Activated CD4-positive, alpha-beta memory T cell treated with anti-CD3 and anti-CD28 coated beads, Interleukin-2, amount 10 ng/mL, durations not matched to agents 7 days and 5 days (primary cell): ENCODE measurements at regions not wholly inside any gene's neighbourhood (a gene's known extent, or its start where the extent isn't known, plus 50 kb on each side); places are given as distances from the start of the nearest gene placed in this dataset.
A peak's percentile ranks its signal among the peaks of the same experiment; 100 is the strongest.

Experiments used
- CTCF ChIA-PET: fragments of 350-600 bp; sonication (Branson Sonifier 250); formaldehyde crosslinking; loops from one replicate; lab custom pipeline; 2021; ENCODE audit warnings: antibody characterized with exemption, inconsistent platforms; lab: Charles Lee
- POLR2A ChIA-PET: fragments of 350-600 bp; sonication (Branson Sonifier 250); formaldehyde crosslinking; loops from one replicate; lab custom pipeline; 2021; ENCODE audit warnings: antibody characterized with exemption; lab: Charles Lee
- DNase-seq: peaks from one replicate; pipeline ENCODE4 v3.0.0-alpha.2; 2020
- H3K27ac Mint-ChIP-seq: one replicate; pipeline ENCODE4 v1.8.0; 2021; ENCODE audit warnings: mild to moderate bottlenecking, mixed read lengths
- H3K27me3 Mint-ChIP-seq: one replicate; pipeline ENCODE4 v1.8.0; 2021; ENCODE audit warnings: mixed read lengths
- H3K36me3 Mint-ChIP-seq: one replicate; pipeline ENCODE4 v1.8.0; 2021; ENCODE audit warnings: low read depth, mixed read lengths
- H3K4me1 Mint-ChIP-seq: one replicate; pipeline ENCODE4 v1.8.0; 2021; ENCODE audit warnings: mixed read lengths
- H3K4me3 Mint-ChIP-seq: one replicate; pipeline ENCODE4 v1.8.0; 2021; ENCODE audit warnings: mild to moderate bottlenecking, mixed read lengths
- H3K9me3 Mint-ChIP-seq: one replicate; pipeline ENCODE4 v1.8.0; 2021; ENCODE audit warnings: mixed read lengths

DNA sequence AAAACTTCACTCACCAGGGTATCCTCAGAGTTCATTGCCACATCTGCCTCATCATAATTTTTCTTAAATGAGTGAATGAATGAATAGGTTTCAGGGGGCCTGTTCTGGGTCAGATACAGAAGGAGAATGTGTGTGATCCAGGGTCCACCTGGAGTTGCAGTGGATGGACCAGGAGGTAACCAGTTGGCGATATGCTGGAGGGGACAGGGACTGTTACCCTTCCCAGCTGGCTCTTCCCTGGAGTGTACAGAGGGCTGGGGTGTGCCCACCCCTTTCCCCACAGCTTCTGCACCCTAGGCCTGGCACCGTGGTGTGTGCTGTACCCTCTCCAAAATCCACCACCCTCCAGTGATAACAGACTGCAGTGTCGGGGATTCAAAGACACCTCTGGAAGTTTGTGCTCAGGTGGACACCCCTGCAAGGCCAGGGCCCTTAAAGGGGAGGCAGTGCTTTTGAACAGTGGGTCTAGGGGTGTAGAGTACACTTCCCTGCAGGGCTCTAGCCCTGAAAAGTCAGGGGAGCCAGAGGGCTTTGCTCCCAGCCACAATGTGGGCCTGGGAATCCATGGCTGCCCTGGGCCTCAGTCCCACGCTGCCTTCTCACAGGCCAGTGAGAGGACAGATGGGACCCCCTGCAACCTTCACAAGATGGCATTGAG is 134.4 kb upstream of the UNC5B start:
- Mint-ChIP-seq H3K9me3 (no peaks in the 10 kb centered on the region), H3K4me3 (no peak overlapping the region), H3K27ac (no peak overlapping the region), H3K27me3 (peaks cover 2% of the 10 kb centered on the region), H3K4me1 (no peaks in the 10 kb centered on the region), H3K36me3 (no peaks in the 10 kb centered on the region)
- peak; percentile 4 for DNase-seq
- ChIA-PET CTCF (no interaction called here), POLR2A (no interaction called here)

DNA sequence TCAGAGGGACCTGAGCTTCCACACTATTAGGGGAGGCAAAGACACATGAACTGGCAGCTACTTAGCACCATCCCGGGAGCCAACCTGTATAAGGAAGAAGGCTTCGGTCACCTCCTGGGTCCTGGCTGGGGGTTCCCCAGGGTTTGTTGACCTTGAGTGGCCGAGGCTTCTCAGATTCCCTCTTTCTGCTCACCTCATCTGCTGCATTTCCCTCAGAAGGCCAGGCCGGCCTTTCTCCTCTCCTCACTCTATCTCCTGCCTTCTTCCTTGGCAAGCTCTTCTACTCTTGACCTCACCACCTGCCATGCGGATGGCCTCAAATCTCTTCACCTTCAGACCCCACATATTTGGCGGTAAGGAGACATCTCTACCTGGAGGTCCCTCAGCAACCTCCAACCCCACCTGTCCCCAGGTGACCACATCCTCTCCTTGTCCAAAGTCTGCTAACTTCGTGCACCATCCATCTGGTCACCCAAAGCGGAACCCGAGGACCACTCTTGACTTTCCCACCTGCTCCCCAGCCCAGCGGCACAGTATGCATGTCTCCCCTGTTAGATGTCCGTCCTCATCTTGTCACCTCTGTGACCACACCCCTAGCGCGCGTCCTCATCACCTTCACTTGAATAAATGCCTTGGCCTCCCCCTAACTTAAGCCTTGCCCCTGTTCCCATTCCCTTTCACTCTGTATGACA is 133.8 kb upstream of the UNC5B start:
- H3K27me3 Mint-ChIP-seq, result peaks cover 2% of the 10 kb centered on the region
- CTCF ChIA-PET, result no interaction called here
- H3K9me3 Mint-ChIP-seq, result no peaks in the 10 kb centered on the region
- no peaks in the 10 kb centered on the region for H3K36me3 Mint-ChIP-seq
- H3K4me3 Mint-ChIP-seq, result no peak overlapping the region
- H3K27ac Mint-ChIP-seq, result no peak overlapping the region
- no peaks in the 10 kb centered on the region for H3K4me1 Mint-ChIP-seq
- POLR2A ChIA-PET, result no interaction called here
- DNase-seq, result peak; percentile 11

DNA sequence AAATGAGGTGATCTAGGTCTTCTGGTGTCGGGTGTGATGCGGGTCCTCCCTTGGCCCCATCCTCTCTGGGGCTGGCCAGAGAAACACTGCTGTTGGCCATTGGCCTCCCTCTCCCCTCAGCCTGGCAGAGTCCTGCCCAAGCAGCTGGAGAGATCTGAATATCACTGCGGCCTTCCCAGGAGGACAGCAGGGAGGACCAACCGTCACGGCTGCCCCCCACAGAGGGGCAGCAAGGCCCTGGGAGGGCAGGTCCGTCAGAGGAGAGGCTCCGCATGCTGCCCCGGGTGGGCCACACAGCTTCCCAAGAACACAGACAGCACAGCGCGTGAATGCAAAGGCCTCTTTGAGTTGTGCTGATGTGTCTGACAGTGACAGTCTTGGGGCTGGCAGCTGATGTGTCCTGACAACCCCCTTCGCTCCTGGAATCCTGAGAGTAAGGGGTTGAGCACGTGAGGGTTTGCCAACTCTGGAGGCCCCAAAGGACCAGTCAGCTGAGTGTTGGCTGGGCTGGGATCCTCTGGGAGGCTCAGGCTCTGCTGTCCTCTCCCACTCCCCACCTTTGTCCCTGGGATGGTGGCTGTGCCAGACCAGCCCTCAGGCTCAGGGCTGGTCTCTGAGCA is 132.5 kb upstream of the UNC5B start:
- Mint-ChIP-seq H3K27ac (no peak overlapping the region), H3K27me3 (no peaks in the 10 kb centered on the region), H3K9me3 (no peaks in the 10 kb centered on the region), H3K4me1 (no peaks in the 10 kb centered on the region), H3K36me3 (no peaks in the 10 kb centered on the region), H3K4me3 (no peak overlapping the region)
- ChIA-PET CTCF (no interaction called here), POLR2A (no interaction called here)
- peak; percentile 9 for DNase-seq

DNA sequence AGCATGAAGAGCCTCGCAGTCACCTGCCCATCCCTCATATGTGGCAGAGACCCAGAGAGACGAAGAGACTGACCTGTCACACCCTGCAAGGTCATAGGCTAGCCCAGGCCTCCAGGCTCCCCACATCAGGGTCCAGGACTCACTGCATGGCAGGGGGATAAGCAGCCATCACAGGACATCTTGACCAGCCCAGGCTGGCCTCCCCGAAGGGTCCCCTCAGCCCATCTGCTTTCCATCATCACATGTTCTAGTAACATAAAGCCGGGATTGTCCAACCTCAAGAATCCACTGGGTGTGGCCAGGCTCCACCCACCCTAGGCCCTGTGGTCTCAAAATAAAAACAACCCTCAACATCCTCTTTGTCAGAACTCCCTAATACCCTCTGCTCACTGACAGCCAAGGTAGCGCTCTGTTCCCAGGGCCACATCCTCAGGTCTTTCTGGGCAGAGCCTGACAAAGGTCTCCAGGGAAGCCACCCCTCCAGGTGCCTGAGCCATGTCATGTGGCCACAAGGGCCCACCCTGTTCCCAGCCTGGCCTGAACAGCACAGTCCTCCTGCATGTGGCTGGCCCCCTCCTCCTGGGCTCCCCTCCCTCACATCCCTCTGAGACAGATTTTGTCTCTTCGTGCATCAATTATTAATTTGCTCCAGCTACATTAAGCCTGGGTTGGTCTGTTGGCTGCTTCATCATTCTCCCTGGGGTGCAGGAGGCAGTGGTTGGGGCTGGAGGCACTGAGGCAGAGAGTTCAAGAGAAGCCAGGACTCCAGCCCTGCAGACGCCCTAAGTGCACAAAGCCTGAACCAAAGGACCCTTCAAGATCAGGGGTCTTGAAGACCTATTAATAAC is 131.8 kb upstream of the UNC5B start:
- Mint-ChIP-seq H3K9me3 (no peaks in the 10 kb centered on the region), H3K4me3 (no peak overlapping the region), H3K36me3 (no peaks in the 10 kb centered on the region), H3K4me1 (no peaks in the 10 kb centered on the region), H3K27me3 (no peaks in the 10 kb centered on the region), H3K27ac (no peak overlapping the region)
- POLR2A ChIA-PET, result no interaction called here
- CTCF ChIA-PET, result no interaction called here
- DNase-seq, result peak; percentile 14

DNA sequence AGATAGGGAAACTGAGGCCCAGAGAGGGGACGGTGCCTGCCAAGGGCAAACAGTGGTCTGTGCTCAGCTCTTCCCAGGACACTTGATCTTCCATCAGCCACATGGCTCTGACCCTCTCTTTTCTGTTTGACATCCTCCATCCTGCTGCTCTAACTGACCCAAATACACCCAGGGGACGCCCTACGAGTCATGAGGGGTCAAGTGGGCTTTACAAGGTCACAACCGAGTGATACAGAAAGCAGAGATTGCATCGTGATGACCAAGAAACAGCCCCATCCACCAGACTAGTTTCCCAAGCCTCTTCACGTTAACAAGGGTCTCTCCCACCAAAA is 131.2 kb upstream of the UNC5B start:
- ChIA-PET POLR2A (no interaction called here), CTCF (no interaction called here)
- Mint-ChIP-seq H3K27ac (no peak overlapping the region), H3K36me3 (no peaks in the 10 kb centered on the region), H3K27me3 (no peaks in the 10 kb centered on the region), H3K4me1 (no peaks in the 10 kb centered on the region), H3K9me3 (no peaks in the 10 kb centered on the region), H3K4me3 (no peak overlapping the region)
- DNase-seq, result peak; percentile 5

DNA sequence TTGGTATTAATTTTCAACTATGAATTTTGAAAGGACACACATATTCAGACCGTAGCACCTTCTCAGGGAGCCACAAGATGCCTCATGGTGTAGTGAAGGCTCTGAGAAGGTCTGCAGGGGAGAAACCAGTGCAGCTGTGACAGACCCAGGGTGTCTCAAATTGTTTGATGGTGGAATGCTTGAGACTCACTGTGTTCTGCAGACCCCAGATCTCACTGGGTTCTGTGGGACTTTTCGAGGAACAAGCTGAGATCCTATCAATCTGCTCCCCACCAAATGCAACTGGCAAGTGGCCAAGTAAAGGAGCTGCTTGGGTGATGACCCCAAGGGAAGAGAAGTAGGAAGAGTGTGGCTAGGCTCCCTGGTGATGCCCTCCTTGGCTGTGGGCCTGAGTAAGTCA is 130.5 kb upstream of the UNC5B start:
- H3K9me3 Mint-ChIP-seq, result no peaks in the 10 kb centered on the region
- H3K4me1 Mint-ChIP-seq, result no peaks in the 10 kb centered on the region
- H3K27me3 Mint-ChIP-seq, result no peaks in the 10 kb centered on the region
- H3K4me3 Mint-ChIP-seq, result no peak overlapping the region
- DNase-seq, result peak; percentile 8
- no peak overlapping the region for H3K27ac Mint-ChIP-seq
- no peaks in the 10 kb centered on the region for H3K36me3 Mint-ChIP-seq
- ChIA-PET CTCF (no interaction called here), POLR2A (no interaction called here)

GRCh38 chr10:71082960-71083715 is 129.2 kb upstream of the UNC5B start:
- POLR2A ChIA-PET, result no interaction called here
- Mint-ChIP-seq H3K9me3 (no peaks in the 10 kb centered on the region), H3K36me3 (no peaks in the 10 kb centered on the region), H3K27ac (no peak overlapping the region), H3K27me3 (no peaks in the 10 kb centered on the region), H3K4me3 (no peak overlapping the region), H3K4me1 (no peaks in the 10 kb centered on the region)
- CTCF ChIA-PET, result no interaction called here
- DNase-seq, result peak; percentile 7

DNA sequence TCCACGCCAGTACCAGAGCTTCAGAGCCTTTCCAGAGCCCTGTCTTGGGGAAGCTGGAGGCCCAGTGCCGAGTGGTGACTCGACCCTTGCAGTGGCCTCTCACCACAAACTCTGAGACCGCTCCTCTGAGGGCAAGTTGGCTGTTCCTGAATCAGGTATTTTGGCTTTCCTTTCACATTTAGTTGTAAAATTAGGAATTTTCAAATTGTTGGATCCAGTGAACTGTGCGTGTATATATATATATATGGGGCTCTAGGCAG is 128.7 kb upstream of the UNC5B start:
- no peaks in the 10 kb centered on the region for H3K4me1 Mint-ChIP-seq
- H3K36me3 Mint-ChIP-seq, result no peaks in the 10 kb centered on the region
- CTCF ChIA-PET, result no interaction called here
- H3K4me3 Mint-ChIP-seq, result no peak overlapping the region
- peak; percentile 6 for DNase-seq
- H3K9me3 Mint-ChIP-seq, result no peaks in the 10 kb centered on the region
- H3K27ac Mint-ChIP-seq, result no peak overlapping the region
- H3K27me3 Mint-ChIP-seq, result no peaks in the 10 kb centered on the region
- POLR2A ChIA-PET, result no interaction called here

GRCh38 chr10:71084061-71084817 is 128.1 kb upstream of the UNC5B start:
- DNase-seq, result peak; percentile 8
- Mint-ChIP-seq H3K27me3 (no peaks in the 10 kb centered on the region), H3K4me1 (no peaks in the 10 kb centered on the region), H3K27ac (no peak overlapping the region), H3K4me3 (no peak overlapping the region), H3K9me3 (no peaks in the 10 kb centered on the region), H3K36me3 (no peaks in the 10 kb centered on the region)
- ChIA-PET POLR2A (no interaction called here), CTCF (no interaction called here)

DNA sequence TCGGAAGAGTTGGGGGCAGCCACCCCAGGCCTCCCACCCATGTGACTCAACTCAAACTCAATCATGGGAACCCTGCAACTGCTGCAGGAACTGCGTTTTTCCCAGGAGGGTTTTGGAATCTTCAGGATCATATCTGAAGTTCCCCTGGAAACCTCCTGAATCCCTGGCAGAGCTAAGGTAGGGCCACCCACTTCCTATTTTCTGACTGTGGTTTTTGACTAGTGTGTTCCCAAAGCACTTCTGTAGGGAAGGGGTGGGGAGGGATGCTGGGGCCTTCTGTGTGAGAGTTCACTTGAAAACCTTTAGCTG is 127.6 kb upstream of the UNC5B start:
- no peak for DNase-seq
- no peaks in the 10 kb centered on the region for H3K36me3 Mint-ChIP-seq
- no peak overlapping the region for H3K27ac Mint-ChIP-seq
- H3K27me3 Mint-ChIP-seq, result no peaks in the 10 kb centered on the region
- ChIA-PET POLR2A (no interaction called here), CTCF (no interaction called here)
- H3K4me1 Mint-ChIP-seq, result no peaks in the 10 kb centered on the region
- H3K9me3 Mint-ChIP-seq, result no peaks in the 10 kb centered on the region
- no peak overlapping the region for H3K4me3 Mint-ChIP-seq

DNA sequence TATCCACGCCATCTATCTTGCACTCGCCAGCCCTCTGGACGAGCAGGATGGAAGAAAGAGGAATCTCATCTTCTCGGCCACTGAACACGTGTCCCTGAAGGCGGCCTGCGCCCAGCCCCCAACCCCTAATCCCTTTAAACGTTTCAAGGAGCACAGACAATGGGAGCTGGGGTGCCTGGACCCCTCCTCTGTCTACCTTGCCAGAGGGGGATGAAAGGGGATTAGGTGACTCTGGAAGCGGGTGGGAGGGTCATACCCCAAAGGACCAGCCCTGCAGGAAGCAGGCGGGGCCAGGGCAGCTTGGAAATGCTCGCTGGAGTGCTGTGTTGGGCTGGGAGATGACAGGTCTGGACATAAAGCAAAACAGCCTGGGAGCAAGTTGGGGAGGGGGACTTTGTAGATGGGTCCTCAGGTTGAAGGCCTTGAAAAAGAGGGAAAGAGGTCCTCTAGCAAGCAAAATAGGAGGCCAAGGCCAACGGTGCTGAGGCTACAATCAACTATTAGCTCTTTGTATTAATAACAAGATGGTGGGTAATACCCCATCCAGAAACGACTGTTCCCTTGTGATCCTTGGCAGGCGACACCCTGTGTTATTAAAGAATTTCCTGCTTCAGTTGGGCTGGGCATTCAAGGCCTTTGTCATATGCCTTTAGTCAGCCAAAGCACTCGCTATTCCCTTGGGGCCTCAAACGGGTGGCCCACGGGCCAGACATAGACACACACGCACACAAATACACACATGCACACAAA is 126.5 kb upstream of the UNC5B start:
- Mint-ChIP-seq H3K36me3 (no peaks in the 10 kb centered on the region), H3K27me3 (no peaks in the 10 kb centered on the region), H3K27ac (no peak overlapping the region), H3K4me1 (no peaks in the 10 kb centered on the region), H3K4me3 (no peak overlapping the region), H3K9me3 (no peaks in the 10 kb centered on the region)
- CTCF ChIA-PET, result no interaction called here
- POLR2A ChIA-PET, result no interaction called here
- peak; percentile 4 for DNase-seq

- no peaks in the 10 kb centered on the region for H3K4me1 Mint-ChIP-seq
- no peak overlapping the region for H3K4me3 Mint-ChIP-seq
Observed at GRCh38 chr10:71086439-71087080, 125.8 kb upstream of the UNC5B start.

More at GRCh38 chr10:71086439-71087080, 125.8 kb upstream of the UNC5B start:
- no peak for DNase-seq
- Mint-ChIP-seq H3K27ac (no peak overlapping the region), H3K27me3 (no peaks in the 10 kb centered on the region), H3K9me3 (no peaks in the 10 kb centered on the region), H3K36me3 (no peaks in the 10 kb centered on the region)
- ChIA-PET CTCF (no interaction called here), POLR2A (no interaction called here)
